Testis (tissue), 2 donors: ENCODE measurements at regions not wholly inside any gene's neighbourhood (a gene's known extent, or its start where the extent isn't known, plus 50 kb on each side); places are given as distances from the start of the nearest gene placed in this dataset.

ENCODE experiments used
- POLR2A ChIP-seq: fragments of 450-650 bp; IDR thresholded peaks from one replicate; pipeline ENCODE4 v1.6.1; 2017; ENCODE audit warnings: antibody characterized with exemption, mild to moderate bottlenecking, moderate library complexity
- TF ChIP-seq, protein P1 (sequence below), 3 experiments: fragments of 450-650 bp in 2 of 3; fragments of 200-600 bp in 1 of 3; sonication (generic) in 1 of 3; IDR thresholded peaks; one replicate each; pipeline ENCODE4 v1.5.1; 2016 to 2019; ENCODE audit warnings: antibody characterized with exemption in 3 of 3, mild to moderate bottlenecking in 2 of 3, moderate library complexity in 1 of 3

- TF ChIP-seq, protein P1, sequence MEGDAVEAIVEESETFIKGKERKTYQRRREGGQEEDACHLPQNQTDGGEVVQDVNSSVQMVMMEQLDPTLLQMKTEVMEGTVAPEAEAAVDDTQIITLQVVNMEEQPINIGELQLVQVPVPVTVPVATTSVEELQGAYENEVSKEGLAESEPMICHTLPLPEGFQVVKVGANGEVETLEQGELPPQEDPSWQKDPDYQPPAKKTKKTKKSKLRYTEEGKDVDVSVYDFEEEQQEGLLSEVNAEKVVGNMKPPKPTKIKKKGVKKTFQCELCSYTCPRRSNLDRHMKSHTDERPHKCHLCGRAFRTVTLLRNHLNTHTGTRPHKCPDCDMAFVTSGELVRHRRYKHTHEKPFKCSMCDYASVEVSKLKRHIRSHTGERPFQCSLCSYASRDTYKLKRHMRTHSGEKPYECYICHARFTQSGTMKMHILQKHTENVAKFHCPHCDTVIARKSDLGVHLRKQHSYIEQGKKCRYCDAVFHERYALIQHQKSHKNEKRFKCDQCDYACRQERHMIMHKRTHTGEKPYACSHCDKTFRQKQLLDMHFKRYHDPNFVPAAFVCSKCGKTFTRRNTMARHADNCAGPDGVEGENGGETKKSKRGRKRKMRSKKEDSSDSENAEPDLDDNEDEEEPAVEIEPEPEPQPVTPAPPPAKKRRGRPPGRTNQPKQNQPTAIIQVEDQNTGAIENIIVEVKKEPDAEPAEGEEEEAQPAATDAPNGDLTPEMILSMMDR (IDR thresholded peaks at IDR 0.05) = no peak
- no peak for TF ChIP-seq POLR2A
Measured at GRCh38 chr20:18906046-18906445, 92.5 kb downstream of the SCP2D1 start.
